Muscle layer of duodenum (tissue), 2 donors: ENCODE measurements at regions not wholly inside any gene's neighbourhood (a gene's known extent, or its start where the extent isn't known, plus 50 kb on each side); places are given as distances from the start of the nearest gene placed in this dataset.

Source experiments
- H3K27ac ChIP-seq: one replicate; pipeline ENCODE4 v1.7.0; 2013; ENCODE audit warnings: mild to moderate bottlenecking, low read length
- H3K27me3 ChIP-seq: one replicate; pipeline ENCODE4 v1.7.0; 2013; ENCODE audit warnings: low read depth, mild to moderate bottlenecking, control low read depth, low read length
- H3K36me3 ChIP-seq, 2 donors: one replicate each; pipeline ENCODE4 v1.7.0; 2013; ENCODE audit warnings: low read length in 2 of 2, control low read depth in 1 of 2, mild to moderate bottlenecking in 1 of 2; ENCODE audit not compliant: insufficient read depth in 2 of 2, control insufficient read depth in 1 of 2
- H3K4me1 ChIP-seq, 2 donors: one replicate each; pipeline ENCODE4 v1.7.0; 2013; ENCODE audit warnings: low read length in 2 of 2, mild to moderate bottlenecking in 2 of 2, control low read depth in 1 of 2, moderate library complexity in 1 of 2; ENCODE audit not compliant: insufficient read depth in 2 of 2, control insufficient read depth in 1 of 2
- H3K4me3 ChIP-seq, 2 donors: one replicate each; pipeline ENCODE4 v1.7.0; 2013; ENCODE audit warnings: low read length in 2 of 2, low read depth in 1 of 2, mild to moderate bottlenecking in 1 of 2
- H3K9me3 ChIP-seq, 2 donors: one replicate each; pipeline ENCODE4 v1.7.0; 2013; ENCODE audit warnings: low read length in 2 of 2, control low read depth in 1 of 2, mild to moderate bottlenecking in 1 of 2; ENCODE audit not compliant: control insufficient read depth in 1 of 2
- donor health status: healthy.

GRCh38 chr16:73262931-73263330, 215.0 kb upstream of the ZFHX3 start:
- Histone ChIP-seq H3K27ac (no peak overlapping the region), H3K9me3 (no peaks in the 10 kb centered on the region), H3K27me3 (no peaks in the 10 kb centered on the region), H3K4me3 (no peak overlapping the region), H3K4me1 (no peaks in the 10 kb centered on the region), H3K36me3 (no peaks in the 10 kb centered on the region)

GRCh38 chr16:73255031-73255430, 207.1 kb upstream of the ZFHX3 start:
- Histone ChIP-seq H3K27ac (no peak overlapping the region), H3K27me3 (no peaks in the 10 kb centered on the region), H3K36me3 (no peaks in the 10 kb centered on the region), H3K4me1 (no peaks in the 10 kb centered on the region), H3K4me3 (no peak overlapping the region), H3K9me3 (peaks cover 0 to 3% of the 10 kb centered on the region in 2 donors)

GRCh38 chr16:73253922-73254480, 206.1 kb upstream of the ZFHX3 start:
- Histone ChIP-seq H3K36me3 (no peaks in the 10 kb centered on the region), H3K27ac (no peak overlapping the region), H3K9me3 (peaks cover 0 to 3% of the 10 kb centered on the region in 2 donors), H3K27me3 (no peaks in the 10 kb centered on the region), H3K4me1 (no peaks in the 10 kb centered on the region), H3K4me3 (no peak overlapping the region)

- Histone ChIP-seq H3K4me3 (no peak overlapping the region), H3K27me3 (no peaks in the 10 kb centered on the region), H3K36me3 (no peaks in the 10 kb centered on the region), H3K9me3 (peaks cover 0 to 3% of the 10 kb centered on the region in 2 donors), H3K27ac (no peak overlapping the region), H3K4me1 (no peaks in the 10 kb centered on the region)
Observed at GRCh38 chr16:73252446-73252845, 204.5 kb upstream of the ZFHX3 start.

- Histone ChIP-seq H3K4me1 (no peaks in the 10 kb centered on the region), H3K36me3 (no peaks in the 10 kb centered on the region), H3K4me3 (no peak overlapping the region), H3K27ac (no peak overlapping the region), H3K27me3 (no peaks in the 10 kb centered on the region), H3K9me3 (peaks cover 0 to 3% of the 10 kb centered on the region in 2 donors)
Observed at GRCh38 chr16:73251608-73252007, 203.7 kb upstream of the ZFHX3 start.

GRCh38 chr16:73248316-73248715, 200.4 kb upstream of the ZFHX3 start:
- H3K4me3 ChIP-seq = no peak overlapping the region
- no peaks in the 10 kb centered on the region for H3K27me3 ChIP-seq
- H3K4me1 ChIP-seq = no peaks in the 10 kb centered on the region
- H3K9me3 ChIP-seq = no peaks in the 10 kb centered on the region
- no peaks in the 10 kb centered on the region for H3K36me3 ChIP-seq
- no peak overlapping the region for H3K27ac ChIP-seq

GRCh38 chr16:73240920-73241319, 193.0 kb upstream of the ZFHX3 start:
- Histone ChIP-seq H3K9me3 (no peaks in the 10 kb centered on the region), H3K36me3 (no peaks in the 10 kb centered on the region), H3K4me3 (no peak overlapping the region), H3K27me3 (no peaks in the 10 kb centered on the region), H3K27ac (no peak overlapping the region), H3K4me1 (no peaks in the 10 kb centered on the region)

GRCh38 chr16:73237601-73238000, 189.7 kb upstream of the ZFHX3 start:
- Histone ChIP-seq H3K27ac (no peak overlapping the region), H3K4me1 (peaks cover 0 to 9% of the 10 kb centered on the region in 2 donors), H3K27me3 (no peaks in the 10 kb centered on the region), H3K4me3 (no peak overlapping the region), H3K9me3 (no peaks in the 10 kb centered on the region), H3K36me3 (no peaks in the 10 kb centered on the region)

- Histone ChIP-seq H3K4me3 (no peak overlapping the region), H3K27me3 (no peaks in the 10 kb centered on the region), H3K36me3 (no peaks in the 10 kb centered on the region), H3K27ac (no peak overlapping the region), H3K4me1 (peaks cover 0 to 10% of the 10 kb centered on the region in 2 donors), H3K9me3 (no peaks in the 10 kb centered on the region)
Observed at GRCh38 chr16:73234496-73234895, 186.6 kb upstream of the ZFHX3 start.

GRCh38 chr16:73233846-73234424, 186.0 kb upstream of the ZFHX3 start:
- Histone ChIP-seq H3K9me3 (no peaks in the 10 kb centered on the region), H3K27ac (no peak overlapping the region), H3K4me1 (peaks cover 0 to 10% of the 10 kb centered on the region in 2 donors), H3K27me3 (no peaks in the 10 kb centered on the region), H3K4me3 (no peak overlapping the region), H3K36me3 (no peaks in the 10 kb centered on the region)

- H3K36me3 ChIP-seq = no peaks in the 10 kb centered on the region
- peaks cover 0 to 10% of the 10 kb centered on the region in 2 donors for H3K4me1 ChIP-seq
- no peaks in the 10 kb centered on the region for H3K9me3 ChIP-seq
- H3K4me3 ChIP-seq = peak overlapping the region; percentile 26 to 43
- no peaks in the 10 kb centered on the region for H3K27me3 ChIP-seq
- H3K27ac ChIP-seq = peak overlapping the region; percentile 4
Observed at GRCh38 chr16:73233329-73233765, 185.4 kb upstream of the ZFHX3 start.
